Uterus (tissue), 3 donors: ENCODE measurements at regions not wholly inside any gene's neighbourhood (a gene's known extent, or its start where the extent isn't known, plus 50 kb on each side); places are given as distances from the start of the nearest gene placed in this dataset.

Source experiments
- DNase-seq, 2 donors: peaks; one replicate each; pipeline ENCODE4 v3.0.0-alpha.2; 2019 to 2020
- H3K27ac ChIP-seq, 2 donors: fragments of 200-600 bp; sonication (generic); 1 replicate in 1 of 2; 2 replicates in 1 of 2; pipeline ENCODE4 v1.5.1; 2016 to 2018
- H3K27me3 ChIP-seq, 2 donors: fragments of 200-600 bp; sonication (generic); one replicate each; pipeline ENCODE4 v1.5.1; 2018 to 2019; ENCODE audit warnings: control low read depth in 1 of 2
- H3K36me3 ChIP-seq, 2 donors: fragments of 200-600 bp; sonication (generic); one replicate each; pipeline ENCODE4 v1.5.1; 2019; ENCODE audit warnings: control low read depth in 1 of 2
- H3K4me1 ChIP-seq, 2 donors: fragments of 200-600 bp; sonication (generic); one replicate each; pipeline ENCODE4 v1.5.1; 2018 to 2019; ENCODE audit warnings: control low read depth in 1 of 2
- H3K4me3 ChIP-seq, 2 donors: fragments of 200-600 bp; sonication (generic); 1 replicate in 1 of 2; 2 replicates in 1 of 2; pipeline ENCODE4 v1.5.1; 2018 to 2019; ENCODE audit warnings: mild to moderate bottlenecking in 1 of 2
- H3K9me3 ChIP-seq, 2 donors: fragments of 200-600 bp; sonication (generic); one replicate each; pipeline ENCODE4 v1.5.1; 2019; ENCODE audit warnings: control low read depth in 1 of 2
- POLR2A ChIP-seq, 2 donors: fragments of 450-650 bp; IDR thresholded peaks; one replicate each; pipeline ENCODE4 v1.6.1; 2016; ENCODE audit warnings: antibody characterized with exemption in 2 of 2, mild to moderate bottlenecking in 1 of 2, moderate library complexity in 1 of 2
- intact Hi-C: fragments of 100-400 bp; cut with DNase I; formaldehyde crosslinking; loops from one replicate; pipeline ENCODE4 v1.15.1; 2023; ENCODE audit warnings: low total_unique reads
- TF ChIP-seq, protein P1 (sequence below), 4 experiments: fragments of 200-600 bp in 2 of 4; fragments of 450-650 bp in 2 of 4; sonication (generic) in 2 of 4; IDR thresholded peaks; one replicate each; pipeline ENCODE4 v1.5.1; 2016 to 2019; ENCODE audit warnings: antibody characterized with exemption in 4 of 4, mild to moderate bottlenecking in 2 of 4, moderate library complexity in 1 of 4
- donor health status: DM: yes; HTN: yes; CAD: no.

DNA sequence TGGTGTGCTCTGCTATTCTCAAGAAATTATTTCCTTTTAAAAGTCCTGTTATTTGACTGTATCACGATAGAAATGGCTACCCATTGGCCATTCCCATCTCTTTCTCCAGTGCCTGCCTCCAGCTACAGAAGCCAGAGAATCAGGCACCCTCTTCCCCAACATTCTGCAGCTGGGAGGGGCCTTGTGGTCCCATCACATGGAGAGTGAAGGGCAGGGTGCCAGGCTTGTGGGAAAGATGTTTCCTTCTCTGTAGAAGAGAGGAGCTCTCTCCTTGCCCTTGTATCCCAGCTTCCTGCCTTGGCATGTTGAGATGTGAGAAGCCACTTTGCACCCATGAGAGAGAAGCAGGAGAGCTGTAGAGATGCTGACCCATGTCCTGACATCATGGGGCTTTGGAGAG lies 465.0 kb downstream of the MTRR start:
- no peaks in the 10 kb centered on the region for H3K36me3 ChIP-seq
- no peak for DNase-seq
- TF ChIP-seq, protein P1, sequence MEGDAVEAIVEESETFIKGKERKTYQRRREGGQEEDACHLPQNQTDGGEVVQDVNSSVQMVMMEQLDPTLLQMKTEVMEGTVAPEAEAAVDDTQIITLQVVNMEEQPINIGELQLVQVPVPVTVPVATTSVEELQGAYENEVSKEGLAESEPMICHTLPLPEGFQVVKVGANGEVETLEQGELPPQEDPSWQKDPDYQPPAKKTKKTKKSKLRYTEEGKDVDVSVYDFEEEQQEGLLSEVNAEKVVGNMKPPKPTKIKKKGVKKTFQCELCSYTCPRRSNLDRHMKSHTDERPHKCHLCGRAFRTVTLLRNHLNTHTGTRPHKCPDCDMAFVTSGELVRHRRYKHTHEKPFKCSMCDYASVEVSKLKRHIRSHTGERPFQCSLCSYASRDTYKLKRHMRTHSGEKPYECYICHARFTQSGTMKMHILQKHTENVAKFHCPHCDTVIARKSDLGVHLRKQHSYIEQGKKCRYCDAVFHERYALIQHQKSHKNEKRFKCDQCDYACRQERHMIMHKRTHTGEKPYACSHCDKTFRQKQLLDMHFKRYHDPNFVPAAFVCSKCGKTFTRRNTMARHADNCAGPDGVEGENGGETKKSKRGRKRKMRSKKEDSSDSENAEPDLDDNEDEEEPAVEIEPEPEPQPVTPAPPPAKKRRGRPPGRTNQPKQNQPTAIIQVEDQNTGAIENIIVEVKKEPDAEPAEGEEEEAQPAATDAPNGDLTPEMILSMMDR (IDR thresholded peaks at IDR 0.05): no peak
- TF ChIP-seq POLR2A (IDR thresholded peaks at IDR 0.05): no peak
- no peaks in the 10 kb centered on the region for H3K9me3 ChIP-seq
- no peak overlapping the region for H3K27ac ChIP-seq
- H3K27me3 ChIP-seq: no peaks in the 10 kb centered on the region
- intact Hi-C loops: no loop called here
- no peak overlapping the region for H3K4me3 ChIP-seq
- H3K4me1 ChIP-seq: no peaks in the 10 kb centered on the region

DNA sequence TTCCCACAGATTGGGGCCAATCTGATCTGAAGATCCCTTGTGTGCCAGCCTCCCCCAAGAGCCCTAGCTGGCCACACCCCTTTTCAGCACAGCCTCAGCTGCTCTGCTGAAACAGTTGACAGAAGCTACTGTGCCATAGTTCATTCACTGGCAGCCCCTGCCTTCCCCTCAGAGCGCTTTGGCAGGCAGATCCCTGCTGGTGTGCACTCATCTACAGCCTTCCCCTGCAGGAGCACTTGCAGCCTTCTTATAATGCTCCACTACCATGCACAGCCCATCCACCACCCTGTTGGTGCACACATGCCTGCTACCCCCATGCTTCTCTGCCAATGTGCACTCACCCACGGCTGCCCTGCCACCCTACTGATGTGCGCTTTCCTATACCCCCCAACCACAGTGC lies 471.3 kb downstream of the MTRR start:
- Histone ChIP-seq H3K4me1 (no peaks in the 10 kb centered on the region), H3K36me3 (no peaks in the 10 kb centered on the region), H3K27me3 (no peaks in the 10 kb centered on the region), H3K4me3 (no peak overlapping the region), H3K27ac (no peak overlapping the region), H3K9me3 (no peaks in the 10 kb centered on the region)
- intact Hi-C loops: no loop called here
- no peak for DNase-seq
- TF ChIP-seq, protein P1 (IDR thresholded peaks at IDR 0.05): no peak
- no peak for TF ChIP-seq POLR2A (IDR thresholded peaks at IDR 0.05)

DNA sequence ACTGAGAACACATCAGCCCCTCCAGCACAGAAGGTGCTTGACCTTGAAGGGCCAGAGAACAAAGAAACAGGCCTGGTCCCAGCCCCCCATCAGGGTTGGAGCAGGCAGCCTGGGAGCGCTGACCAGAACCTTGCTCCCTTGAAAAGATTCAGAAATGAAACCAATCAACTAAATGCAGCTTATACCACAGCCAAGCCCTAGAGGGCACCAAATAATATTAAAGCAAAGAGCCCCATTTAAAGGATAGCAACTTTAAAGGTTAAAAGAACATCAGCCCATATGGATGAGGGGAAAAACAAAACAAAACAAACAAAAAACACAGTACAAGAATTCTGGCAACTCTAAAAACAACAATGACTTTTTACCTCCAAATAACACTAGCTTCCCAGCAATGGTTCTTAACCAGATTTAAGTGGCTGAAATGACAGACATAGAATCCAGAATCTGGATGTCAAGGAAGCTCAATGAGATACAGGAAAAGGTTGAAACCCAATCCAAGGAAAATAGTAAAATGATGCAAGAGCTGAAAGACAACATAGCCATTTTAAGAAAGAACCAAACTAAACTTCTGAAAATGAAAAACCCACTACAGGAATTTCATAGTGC lies 471.9 kb downstream of the MTRR start:
- Histone ChIP-seq H3K27ac (no peak overlapping the region), H3K9me3 (no peaks in the 10 kb centered on the region), H3K4me3 (no peak overlapping the region), H3K4me1 (no peaks in the 10 kb centered on the region), H3K36me3 (no peaks in the 10 kb centered on the region), H3K27me3 (no peaks in the 10 kb centered on the region)
- DNase-seq: no peak
- intact Hi-C loops: no loop called here
- TF ChIP-seq POLR2A (IDR thresholded peaks at IDR 0.05): no peak
- TF ChIP-seq, protein P1 (IDR thresholded peaks at IDR 0.05): no peak

DNA sequence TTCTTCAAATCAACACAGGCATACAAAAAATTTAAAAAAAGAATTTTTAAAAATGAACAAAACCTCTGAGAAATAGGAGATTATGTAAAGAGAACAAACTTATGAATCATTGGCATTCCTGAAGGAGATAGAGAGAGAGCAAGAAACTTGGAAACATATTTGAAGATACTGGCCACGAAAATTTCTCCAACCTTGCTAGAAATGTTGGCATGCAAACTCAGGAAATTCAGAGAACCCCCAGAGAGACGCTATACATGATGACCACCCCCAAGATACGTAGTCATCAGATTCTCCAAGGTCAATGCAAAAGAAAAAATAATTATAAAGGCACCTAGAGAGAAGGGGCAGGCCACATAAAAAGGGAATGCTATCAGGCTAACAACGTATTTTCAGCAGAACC lies 472.5 kb downstream of the MTRR start:
- TF ChIP-seq, protein P1 (IDR thresholded peaks at IDR 0.05): no peak
- no peak for TF ChIP-seq POLR2A (IDR thresholded peaks at IDR 0.05)
- DNase-seq: no peak
- Histone ChIP-seq H3K27me3 (no peaks in the 10 kb centered on the region), H3K4me1 (no peaks in the 10 kb centered on the region), H3K27ac (no peak overlapping the region), H3K4me3 (no peak overlapping the region), H3K36me3 (no peaks in the 10 kb centered on the region), H3K9me3 (no peaks in the 10 kb centered on the region)
- intact Hi-C loops: no loop called here

DNA sequence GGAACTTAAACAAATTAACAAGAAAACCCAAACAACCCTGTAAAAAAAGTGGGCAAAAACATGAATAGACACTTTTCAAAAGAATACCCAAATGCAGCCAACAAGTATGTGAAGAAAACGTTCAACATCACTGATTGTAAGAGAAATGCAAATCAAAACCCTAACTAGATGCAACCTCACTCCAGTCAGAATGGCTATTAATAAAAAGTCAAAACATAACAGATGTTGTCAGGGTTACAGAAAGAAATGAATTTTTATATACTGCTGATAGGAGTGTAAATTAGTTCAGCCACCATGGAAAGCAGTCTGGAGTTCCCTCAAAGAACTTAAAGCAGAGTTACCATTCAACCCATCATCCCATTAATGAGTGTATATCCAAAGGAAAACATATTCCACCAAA lies 479.0 kb downstream of the MTRR start:
- Histone ChIP-seq H3K36me3 (no peaks in the 10 kb centered on the region), H3K9me3 (no peaks in the 10 kb centered on the region), H3K27ac (no peak overlapping the region), H3K4me3 (no peak overlapping the region), H3K4me1 (no peaks in the 10 kb centered on the region), H3K27me3 (no peaks in the 10 kb centered on the region)
- TF ChIP-seq POLR2A (IDR thresholded peaks at IDR 0.05): no peak
- TF ChIP-seq, protein P1 (IDR thresholded peaks at IDR 0.05): no peak
- DNase-seq: no peak
- intact Hi-C loops: no loop called here
